Spleen (tissue), 7 donors: ENCODE measurements at regions not wholly inside any gene's neighbourhood (a gene's known extent, or its start where the extent isn't known, plus 50 kb on each side); places are given as distances from the start of the nearest gene placed in this dataset.

Source experiments
- CTCF ChIP-seq, 11 experiments: fragments of 200-600 bp in 7 of 11; fragments of 450-650 bp in 4 of 11; sonication (generic) in 4 of 11; IDR thresholded peaks in 8 of 11; conservative IDR thresholded peaks in 3 of 11; 1 replicate in 7 of 11; 2 replicates in 4 of 11; pipeline versions ENCODE4 v1.4.0 to v1.8.0; 2016 to 2021; ENCODE audit warnings: antibody characterized with exemption in 11 of 11, inconsistent platforms in 4 of 11, mild to moderate bottlenecking in 1 of 11
- POLR2A ChIP-seq, 3 donors: fragments of 450-650 bp; IDR thresholded peaks; one replicate each; pipeline ENCODE4 v1.5.1; 2017; ENCODE audit warnings: antibody characterized with exemption in 3 of 3, mild to moderate bottlenecking in 1 of 3
- donor health status: DM: no; HTN: no; CAD: no; lungs with moderate emphysema.
- donor health status: DM: no; HTN: no; CAD: no.
- donor health status: DM: no; HTN: no; CAD: no.

GRCh38 chr2:122563781-122564180 is 808.3 kb downstream of the TSN start:
- TF ChIP-seq CTCF (IDR thresholded peaks at IDR 0.05 in 8 of 11, conservative IDR thresholded peaks at IDR 0.05 in 3 of 11) = no peak
- no peak for TF ChIP-seq POLR2A (IDR thresholded peaks at IDR 0.05)
